Liver (tissue), 8 donors: ENCODE measurements at regions not wholly inside any gene's neighbourhood (a gene's known extent, or its start where the extent isn't known, plus 50 kb on each side); places are given as distances from the start of the nearest gene placed in this dataset.

Experiments
- DNase-seq: peaks from one replicate; pipeline ENCODE4 v3.0.0-alpha.2; 2017; ENCODE audit warnings: low spot score
- H3K27ac ChIP-seq, 2 donors: one replicate each; pipeline ENCODE4 v1.7.0; 2013; ENCODE audit warnings: inconsistent platforms in 2 of 2, low read length in 2 of 2, control low read depth in 1 of 2, low read depth in 1 of 2, mild to moderate bottlenecking in 1 of 2
- H3K27me3 ChIP-seq, 4 donors: one replicate each; pipeline versions ENCODE4 v1.6.1 to v1.7.0; 2013; ENCODE audit warnings: low read length in 3 of 4, inconsistent platforms in 1 of 4, mild to moderate bottlenecking in 1 of 4, moderate library complexity in 1 of 4; ENCODE audit not compliant: control insufficient read depth in 4 of 4, insufficient read depth in 4 of 4
- H3K36me3 ChIP-seq, 4 donors: one replicate each; pipeline versions ENCODE4 v1.6.1 to v1.7.0; 2013; ENCODE audit warnings: low read length in 3 of 4, mild to moderate bottlenecking in 3 of 4, low read depth in 1 of 4, moderate library complexity in 1 of 4; ENCODE audit not compliant: control insufficient read depth in 4 of 4, insufficient read depth in 3 of 4
- H3K4me1 ChIP-seq, 4 donors: one replicate each; pipeline versions ENCODE4 v1.6.1 to v1.7.0; 2013; ENCODE audit warnings: low read length in 3 of 4, mild to moderate bottlenecking in 3 of 4, moderate library complexity in 1 of 4; ENCODE audit not compliant: control insufficient read depth in 4 of 4, insufficient read depth in 4 of 4
- H3K4me3 ChIP-seq, 3 donors: one replicate each; pipeline versions ENCODE4 v1.6.1 to v1.7.0; 2013; ENCODE audit warnings: low read length in 3 of 3, control low read depth in 1 of 3, low read depth in 1 of 3, mild to moderate bottlenecking in 1 of 3
- H3K9ac ChIP-seq, 2 donors: one replicate each; pipeline ENCODE4 v1.7.0; 2013; ENCODE audit warnings: low read length in 2 of 2, mild to moderate bottlenecking in 2 of 2, moderate library complexity in 2 of 2, control low read depth in 1 of 2, low read depth in 1 of 2
- H3K9me3 ChIP-seq, 4 donors: one replicate each; pipeline versions ENCODE4 v1.6.1 to v1.7.0; 2013; ENCODE audit warnings: low read length in 3 of 4; ENCODE audit not compliant: control insufficient read depth in 4 of 4
- EGR1 ChIP-seq, 2 donors: IDR thresholded peaks; 2 replicates each; pipeline ENCODE4 v1.6.1; 2016 to 2018; ENCODE audit warnings: antibody characterized with exemption in 2 of 2, low read depth in 2 of 2
- FOXA1 ChIP-seq: IDR thresholded peaks from 2 replicates; pipeline ENCODE4 v1.6.1; 2016; ENCODE audit warnings: antibody characterized with exemption
- FOXA2 ChIP-seq: IDR thresholded peaks from 2 replicates; pipeline ENCODE4 v1.6.1; 2016; ENCODE audit warnings: antibody characterized with exemption
- GABPA ChIP-seq, 2 donors: IDR thresholded peaks in 1 of 2; conservative IDR thresholded peaks in 1 of 2; 2 replicates each; pipeline ENCODE4 v1.6.1; 2016; ENCODE audit warnings: antibody characterized with exemption in 2 of 2, mild to moderate bottlenecking in 1 of 2, moderate library complexity in 1 of 2
- HNF4A ChIP-seq, 2 donors: conservative IDR thresholded peaks; 2 replicates each; pipeline ENCODE4 v1.6.1; 2016; ENCODE audit warnings: antibody characterized with exemption in 2 of 2, mild to moderate bottlenecking in 2 of 2
- HNF4G ChIP-seq: IDR thresholded peaks from 2 replicates; pipeline ENCODE4 v1.6.1; 2016; ENCODE audit warnings: antibody characterized with exemption
- JUND ChIP-seq, 2 donors: IDR thresholded peaks; 2 replicates each; pipeline ENCODE4 v1.6.1; 2016; ENCODE audit warnings: antibody characterized with exemption in 2 of 2
- NR2F2 ChIP-seq: IDR thresholded peaks from 2 replicates; pipeline ENCODE4 v1.6.1; 2016; ENCODE audit warnings: antibody characterized with exemption
- RAD21 ChIP-seq, 2 donors: IDR thresholded peaks; 2 replicates each; pipeline ENCODE4 v1.6.1; 2016; ENCODE audit warnings: antibody characterized with exemption in 2 of 2, mild to moderate bottlenecking in 2 of 2
- RXRA ChIP-seq, 2 donors: IDR thresholded peaks; 2 replicates each; pipeline ENCODE4 v1.6.1; 2017 to 2018; ENCODE audit warnings: antibody characterized with exemption in 2 of 2, mild to moderate bottlenecking in 1 of 2
- SP1 ChIP-seq: IDR thresholded peaks from 2 replicates; pipeline ENCODE4 v1.6.1; 2018; ENCODE audit warnings: antibody characterized with exemption, mild to moderate bottlenecking
- TAF1 ChIP-seq: conservative IDR thresholded peaks from 2 replicates; pipeline ENCODE4 v1.6.1; 2016; ENCODE audit warnings: antibody characterized with exemption, mild to moderate bottlenecking
- YY1 ChIP-seq: IDR thresholded peaks from 2 replicates; pipeline ENCODE4 v1.6.1; 2016; ENCODE audit warnings: antibody characterized with exemption, mild to moderate bottlenecking
- WGBS: extraction: QIAGEN DNeasy Blood & Tissue Kit; methylation state at CpG from one replicate; pipeline ENCODE4 v1.1.7; 2013; 5-methylcytosine and 5-hydroxymethylcytosine counted together
- TF ChIP-seq, protein P1 (sequence below): IDR thresholded peaks from 2 replicates; pipeline ENCODE4 v1.6.1; 2016; ENCODE audit warnings: antibody characterized with exemption
- TF ChIP-seq, protein P2 (sequence below): fragments of 150-350 bp; IDR thresholded peaks from 2 replicates; pipeline ENCODE4 v1.5.1; 2017; ENCODE audit warnings: improper control_type of control experiment, low read depth, low read length; ENCODE audit not compliant: missing input control
- TF ChIP-seq, protein P3 (sequence below): IDR thresholded peaks from 2 replicates; pipeline ENCODE4 v1.6.1; 2016; ENCODE audit warnings: antibody characterized with exemption
- TF ChIP-seq, protein P4 (sequence below): IDR thresholded peaks from 2 replicates; pipeline ENCODE4 v1.6.1; 2016; ENCODE audit warnings: antibody characterized with exemption
- TF ChIP-seq, protein P5 (sequence below): IDR thresholded peaks from 2 replicates; pipeline ENCODE4 v1.6.1; 2016; ENCODE audit warnings: antibody characterized with exemption, mild to moderate bottlenecking
- donor health status: healthy.
- donor health status: healthy.
- donor health status: healthy.
- donor health status: healthy.
- donor health status: healthy.

DNA sequence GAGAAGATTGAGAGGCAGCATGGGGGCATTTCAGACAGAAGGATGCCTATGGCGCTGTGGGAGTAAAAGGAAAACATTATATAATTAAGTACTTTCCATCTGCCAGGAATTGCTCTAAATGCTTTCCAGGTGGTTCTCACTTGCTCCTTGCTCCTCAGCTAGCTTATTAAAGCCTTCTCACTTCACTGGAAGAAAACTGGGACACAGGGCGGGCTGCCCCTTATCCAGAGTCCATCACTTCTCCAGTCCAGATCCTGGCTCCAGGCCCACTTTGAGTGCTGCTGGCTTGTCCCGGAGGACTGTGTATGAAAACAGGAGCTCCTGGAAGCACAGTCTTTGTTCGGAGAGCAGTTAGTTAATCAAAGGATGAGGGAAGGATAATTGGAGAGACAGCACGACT is 409.9 kb upstream of the ADAMTS16 start (continued):
- TF ChIP-seq, protein P1, sequence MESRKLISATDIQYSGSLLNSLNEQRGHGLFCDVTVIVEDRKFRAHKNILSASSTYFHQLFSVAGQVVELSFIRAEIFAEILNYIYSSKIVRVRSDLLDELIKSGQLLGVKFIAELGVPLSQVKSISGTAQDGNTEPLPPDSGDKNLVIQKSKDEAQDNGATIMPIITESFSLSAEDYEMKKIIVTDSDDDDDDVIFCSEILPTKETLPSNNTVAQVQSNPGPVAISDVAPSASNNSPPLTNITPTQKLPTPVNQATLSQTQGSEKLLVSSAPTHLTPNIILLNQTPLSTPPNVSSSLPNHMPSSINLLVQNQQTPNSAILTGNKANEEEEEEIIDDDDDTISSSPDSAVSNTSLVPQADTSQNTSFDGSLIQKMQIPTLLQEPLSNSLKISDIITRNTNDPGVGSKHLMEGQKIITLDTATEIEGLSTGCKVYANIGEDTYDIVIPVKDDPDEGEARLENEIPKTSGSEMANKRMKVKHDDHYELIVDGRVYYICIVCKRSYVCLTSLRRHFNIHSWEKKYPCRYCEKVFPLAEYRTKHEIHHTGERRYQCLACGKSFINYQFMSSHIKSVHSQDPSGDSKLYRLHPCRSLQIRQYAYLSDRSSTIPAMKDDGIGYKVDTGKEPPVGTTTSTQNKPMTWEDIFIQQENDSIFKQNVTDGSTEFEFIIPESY = no peak

DNA sequence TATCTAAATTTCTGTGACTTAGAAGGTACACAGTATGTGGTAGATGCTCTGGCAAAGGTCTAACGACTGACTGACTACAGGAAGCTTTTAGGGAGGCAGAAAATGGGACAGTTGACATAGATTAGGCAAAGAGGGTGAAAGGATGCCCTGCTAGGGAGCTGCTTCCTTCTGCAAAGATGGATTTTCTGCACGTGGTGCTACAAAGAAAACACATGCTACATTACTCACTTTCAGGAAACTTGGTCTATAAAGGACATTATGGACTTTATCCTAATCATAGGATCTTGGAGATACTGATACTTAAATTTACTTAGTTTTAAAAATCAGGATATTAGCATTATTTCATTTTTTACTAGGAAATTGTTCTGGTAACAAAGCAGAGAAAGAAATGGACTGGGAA is 405.8 kb upstream of the ADAMTS16 start:
- no peaks in the 10 kb centered on the region for H3K27me3 ChIP-seq
- no peak overlapping the region for H3K4me3 ChIP-seq
- DNase-seq = no peak
- no peak overlapping the region for H3K27ac ChIP-seq
- H3K9me3 ChIP-seq = no peaks in the 10 kb centered on the region
- 45% methylated on average over 2 of the region's 2 CpGs for WGBS
- no peaks in the 10 kb centered on the region for H3K4me1 ChIP-seq
- H3K9ac ChIP-seq = no peak overlapping the region
- H3K36me3 ChIP-seq = no peaks in the 10 kb centered on the region
- TF ChIP-seq, protein P2, sequence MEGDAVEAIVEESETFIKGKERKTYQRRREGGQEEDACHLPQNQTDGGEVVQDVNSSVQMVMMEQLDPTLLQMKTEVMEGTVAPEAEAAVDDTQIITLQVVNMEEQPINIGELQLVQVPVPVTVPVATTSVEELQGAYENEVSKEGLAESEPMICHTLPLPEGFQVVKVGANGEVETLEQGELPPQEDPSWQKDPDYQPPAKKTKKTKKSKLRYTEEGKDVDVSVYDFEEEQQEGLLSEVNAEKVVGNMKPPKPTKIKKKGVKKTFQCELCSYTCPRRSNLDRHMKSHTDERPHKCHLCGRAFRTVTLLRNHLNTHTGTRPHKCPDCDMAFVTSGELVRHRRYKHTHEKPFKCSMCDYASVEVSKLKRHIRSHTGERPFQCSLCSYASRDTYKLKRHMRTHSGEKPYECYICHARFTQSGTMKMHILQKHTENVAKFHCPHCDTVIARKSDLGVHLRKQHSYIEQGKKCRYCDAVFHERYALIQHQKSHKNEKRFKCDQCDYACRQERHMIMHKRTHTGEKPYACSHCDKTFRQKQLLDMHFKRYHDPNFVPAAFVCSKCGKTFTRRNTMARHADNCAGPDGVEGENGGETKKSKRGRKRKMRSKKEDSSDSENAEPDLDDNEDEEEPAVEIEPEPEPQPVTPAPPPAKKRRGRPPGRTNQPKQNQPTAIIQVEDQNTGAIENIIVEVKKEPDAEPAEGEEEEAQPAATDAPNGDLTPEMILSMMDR = no peak
- TF ChIP-seq HNF4G (no peak), RXRA (IDR thresholded peaks at IDR 0.05) (no peak), JUND (IDR thresholded peaks at IDR 0.05) (no peak), SP1 (no peak), YY1 (no peak), TAF1 (no peak), GABPA (IDR thresholded peaks at IDR 0.05 in 1 of 2, conservative IDR thresholded peaks at IDR 0.05 in 1 of 2) (no peak), HNF4A (conservative IDR thresholded peaks at IDR 0.05) (no peak), FOXA1 (no peak), FOXA2 (no peak), NR2F2 (no peak), RAD21 (IDR thresholded peaks at IDR 0.05) (no peak), EGR1 (IDR thresholded peaks at IDR 0.05; ENCODE audit: low read depth in 2 of 2) (no peak)
- TF ChIP-seq, protein P3, sequence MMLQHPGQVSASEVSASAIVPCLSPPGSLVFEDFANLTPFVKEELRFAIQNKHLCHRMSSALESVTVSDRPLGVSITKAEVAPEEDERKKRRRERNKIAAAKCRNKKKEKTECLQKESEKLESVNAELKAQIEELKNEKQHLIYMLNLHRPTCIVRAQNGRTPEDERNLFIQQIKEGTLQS = no peak
- TF ChIP-seq, protein P4, sequence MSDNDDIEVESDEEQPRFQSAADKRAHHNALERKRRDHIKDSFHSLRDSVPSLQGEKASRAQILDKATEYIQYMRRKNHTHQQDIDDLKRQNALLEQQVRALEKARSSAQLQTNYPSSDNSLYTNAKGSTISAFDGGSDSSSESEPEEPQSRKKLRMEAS = no peak
- TF ChIP-seq, protein P1 = no peak
- TF ChIP-seq, protein P5, sequence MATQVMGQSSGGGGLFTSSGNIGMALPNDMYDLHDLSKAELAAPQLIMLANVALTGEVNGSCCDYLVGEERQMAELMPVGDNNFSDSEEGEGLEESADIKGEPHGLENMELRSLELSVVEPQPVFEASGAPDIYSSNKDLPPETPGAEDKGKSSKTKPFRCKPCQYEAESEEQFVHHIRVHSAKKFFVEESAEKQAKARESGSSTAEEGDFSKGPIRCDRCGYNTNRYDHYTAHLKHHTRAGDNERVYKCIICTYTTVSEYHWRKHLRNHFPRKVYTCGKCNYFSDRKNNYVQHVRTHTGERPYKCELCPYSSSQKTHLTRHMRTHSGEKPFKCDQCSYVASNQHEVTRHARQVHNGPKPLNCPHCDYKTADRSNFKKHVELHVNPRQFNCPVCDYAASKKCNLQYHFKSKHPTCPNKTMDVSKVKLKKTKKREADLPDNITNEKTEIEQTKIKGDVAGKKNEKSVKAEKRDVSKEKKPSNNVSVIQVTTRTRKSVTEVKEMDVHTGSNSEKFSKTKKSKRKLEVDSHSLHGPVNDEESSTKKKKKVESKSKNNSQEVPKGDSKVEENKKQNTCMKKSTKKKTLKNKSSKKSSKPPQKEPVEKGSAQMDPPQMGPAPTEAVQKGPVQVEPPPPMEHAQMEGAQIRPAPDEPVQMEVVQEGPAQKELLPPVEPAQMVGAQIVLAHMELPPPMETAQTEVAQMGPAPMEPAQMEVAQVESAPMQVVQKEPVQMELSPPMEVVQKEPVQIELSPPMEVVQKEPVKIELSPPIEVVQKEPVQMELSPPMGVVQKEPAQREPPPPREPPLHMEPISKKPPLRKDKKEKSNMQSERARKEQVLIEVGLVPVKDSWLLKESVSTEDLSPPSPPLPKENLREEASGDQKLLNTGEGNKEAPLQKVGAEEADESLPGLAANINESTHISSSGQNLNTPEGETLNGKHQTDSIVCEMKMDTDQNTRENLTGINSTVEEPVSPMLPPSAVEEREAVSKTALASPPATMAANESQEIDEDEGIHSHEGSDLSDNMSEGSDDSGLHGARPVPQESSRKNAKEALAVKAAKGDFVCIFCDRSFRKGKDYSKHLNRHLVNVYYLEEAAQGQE = no peak
